ENCODE measurements at regions not wholly inside any gene's neighbourhood (a gene's known extent, or its start where the extent isn't known, plus 50 kb on each side); places are given as distances from the start of the nearest gene placed in this dataset.

DNA sequence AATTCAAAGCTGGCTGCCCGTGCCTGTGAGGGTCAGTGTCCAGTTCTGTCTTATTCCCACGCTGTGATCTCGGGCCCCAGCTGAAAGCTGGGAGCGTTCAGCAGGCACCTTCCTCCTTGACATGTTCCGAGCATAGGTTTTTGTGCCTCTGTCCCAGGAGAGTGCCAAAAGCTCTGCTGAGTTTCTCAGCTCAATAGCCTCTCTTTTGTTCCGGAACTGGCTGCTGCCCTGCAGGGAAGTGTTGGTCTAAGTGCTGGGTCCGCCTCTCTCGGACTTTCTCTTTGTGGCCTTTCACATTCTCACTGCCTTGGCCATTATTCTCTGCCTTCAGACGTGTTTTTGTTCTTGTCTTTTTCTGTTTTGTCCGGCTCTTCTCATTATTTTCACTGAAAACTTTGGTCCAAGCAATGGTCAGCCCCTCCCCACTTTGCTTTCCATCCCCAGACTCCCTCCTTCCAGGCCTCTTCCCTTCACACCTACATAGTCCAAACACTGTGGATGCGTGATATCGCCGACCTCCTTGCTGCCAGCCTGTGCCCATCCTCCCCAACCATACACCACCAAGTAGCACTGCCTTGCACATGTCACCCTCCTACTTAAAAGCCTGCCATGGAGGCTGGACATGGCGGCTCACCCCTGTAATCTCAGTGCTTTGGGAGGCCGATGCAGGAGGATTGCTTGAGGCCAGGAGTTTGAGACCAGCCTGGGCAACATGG lies 233.8 kb downstream of the RHOU start:
- TF ChIP-seq POLR2A (IDR thresholded peaks at IDR 0.05) = no peak
- no peak for TF ChIP-seq CTCF (IDR thresholded peaks at IDR 0.05)

Data from Peyer's patch (tissue), 4 donors.